ENCODE measurements at regions not wholly inside any gene's neighbourhood (a gene's known extent, or its start where the extent isn't known, plus 50 kb on each side); places are given as distances from the start of the nearest gene placed in this dataset.

DNA sequence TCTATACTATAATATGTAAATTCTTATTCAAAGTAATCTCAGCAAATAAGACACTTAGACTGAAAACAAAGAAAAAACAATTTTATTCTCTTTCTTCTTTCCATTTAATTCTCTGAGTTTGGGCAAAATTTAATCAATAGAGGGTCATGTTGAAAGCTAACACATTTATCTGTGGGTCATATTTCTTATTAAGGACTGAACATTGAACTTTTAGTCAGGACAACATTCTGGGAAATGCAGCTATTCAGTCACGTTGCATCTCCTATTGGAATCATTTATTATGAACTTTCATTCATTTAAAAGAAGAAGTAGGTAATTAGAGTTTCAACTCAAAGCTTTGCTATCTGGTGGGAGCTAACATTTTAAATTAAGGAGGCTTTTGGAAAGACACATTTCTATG, 372.5 kb downstream of the MAN2A1 start:
- no peaks in the 10 kb centered on the region for H3K27me3 ChIP-seq
- TF ChIP-seq EP300 (IDR thresholded peaks at IDR 0.05) (no peak), POLR2A (IDR thresholded peaks at IDR 0.05) (no peak)
- TF ChIP-seq, protein P1, sequence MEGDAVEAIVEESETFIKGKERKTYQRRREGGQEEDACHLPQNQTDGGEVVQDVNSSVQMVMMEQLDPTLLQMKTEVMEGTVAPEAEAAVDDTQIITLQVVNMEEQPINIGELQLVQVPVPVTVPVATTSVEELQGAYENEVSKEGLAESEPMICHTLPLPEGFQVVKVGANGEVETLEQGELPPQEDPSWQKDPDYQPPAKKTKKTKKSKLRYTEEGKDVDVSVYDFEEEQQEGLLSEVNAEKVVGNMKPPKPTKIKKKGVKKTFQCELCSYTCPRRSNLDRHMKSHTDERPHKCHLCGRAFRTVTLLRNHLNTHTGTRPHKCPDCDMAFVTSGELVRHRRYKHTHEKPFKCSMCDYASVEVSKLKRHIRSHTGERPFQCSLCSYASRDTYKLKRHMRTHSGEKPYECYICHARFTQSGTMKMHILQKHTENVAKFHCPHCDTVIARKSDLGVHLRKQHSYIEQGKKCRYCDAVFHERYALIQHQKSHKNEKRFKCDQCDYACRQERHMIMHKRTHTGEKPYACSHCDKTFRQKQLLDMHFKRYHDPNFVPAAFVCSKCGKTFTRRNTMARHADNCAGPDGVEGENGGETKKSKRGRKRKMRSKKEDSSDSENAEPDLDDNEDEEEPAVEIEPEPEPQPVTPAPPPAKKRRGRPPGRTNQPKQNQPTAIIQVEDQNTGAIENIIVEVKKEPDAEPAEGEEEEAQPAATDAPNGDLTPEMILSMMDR (IDR thresholded peaks at IDR 0.05) = no peak
- H3K36me3 ChIP-seq = no peaks in the 10 kb centered on the region
- 74% methylated on average over 1 of the region's 1 CpG for WGBS, 2 donors
- no peaks in the 10 kb centered on the region for H3K9me3 ChIP-seq
- DNase-seq (ENCODE audit: low spot score in 2 of 2) = no peak
- H3K27ac ChIP-seq = no peak overlapping the region
- H3K4me3 ChIP-seq = no peak overlapping the region
- H3K4me1 ChIP-seq = no peaks in the 10 kb centered on the region

DNA sequence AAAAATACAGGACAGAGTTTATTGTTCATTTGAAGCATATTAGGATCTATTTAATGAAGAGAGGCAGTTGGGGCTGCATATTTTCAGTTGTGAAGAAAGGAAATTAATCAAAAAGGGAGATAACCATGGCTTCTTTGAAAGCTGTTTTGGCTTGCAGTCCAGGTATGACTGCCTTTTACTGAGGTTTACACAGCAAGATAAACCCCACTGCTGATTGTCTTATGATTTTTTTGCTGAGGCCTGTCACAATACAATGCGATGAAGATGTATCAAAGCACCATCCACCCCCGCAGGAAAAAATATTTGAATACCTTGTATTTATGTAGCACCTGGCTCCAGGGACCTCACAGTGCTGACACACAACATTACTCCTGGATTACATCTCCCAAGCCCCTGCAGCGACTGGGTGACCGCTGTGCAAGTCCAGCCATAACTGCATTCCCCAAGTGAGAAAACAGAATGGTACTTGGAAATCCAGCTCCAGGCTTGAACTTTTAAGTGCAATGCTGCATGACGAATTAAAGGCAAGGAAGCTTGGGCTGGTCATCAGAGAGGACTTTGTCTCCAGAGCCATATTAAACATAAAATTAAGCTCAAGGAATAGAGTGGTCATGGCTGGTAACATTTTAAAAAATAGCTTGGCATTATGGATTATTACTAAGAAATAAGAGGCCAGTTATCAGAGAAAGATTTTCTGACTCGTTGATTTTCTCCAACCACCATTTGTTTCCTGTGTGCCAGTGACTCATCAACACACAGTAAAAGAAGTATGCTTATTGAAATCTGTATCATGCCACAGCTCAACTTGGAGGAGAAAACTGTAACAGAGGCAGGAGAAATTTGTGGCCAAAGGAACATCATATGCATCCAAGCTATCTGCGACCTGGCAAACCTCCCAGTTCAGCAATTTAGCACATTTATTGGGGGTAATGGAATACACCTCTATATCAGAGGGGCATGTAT, 374.2 kb downstream of the MAN2A1 start:
- no peaks in the 10 kb centered on the region for H3K36me3 ChIP-seq
- H3K27me3 ChIP-seq = no peaks in the 10 kb centered on the region
- H3K9me3 ChIP-seq = peaks cover 0 to 8% (median 0%) of the 10 kb centered on the region in 4 donors
- H3K4me1 ChIP-seq = no peaks in the 10 kb centered on the region
- no peak for DNase-seq (ENCODE audit: low spot score in 2 of 2)
- no peak overlapping the region for H3K27ac ChIP-seq
- TF ChIP-seq EP300 (IDR thresholded peaks at IDR 0.05) (no peak), POLR2A (IDR thresholded peaks at IDR 0.05) (no peak)
- TF ChIP-seq, protein P1 (IDR thresholded peaks at IDR 0.05) = no peak
- 75 to 81% methylated on average over 7 of the region's 7 CpGs for WGBS, 2 donors
- H3K4me3 ChIP-seq = no peak overlapping the region

DNA sequence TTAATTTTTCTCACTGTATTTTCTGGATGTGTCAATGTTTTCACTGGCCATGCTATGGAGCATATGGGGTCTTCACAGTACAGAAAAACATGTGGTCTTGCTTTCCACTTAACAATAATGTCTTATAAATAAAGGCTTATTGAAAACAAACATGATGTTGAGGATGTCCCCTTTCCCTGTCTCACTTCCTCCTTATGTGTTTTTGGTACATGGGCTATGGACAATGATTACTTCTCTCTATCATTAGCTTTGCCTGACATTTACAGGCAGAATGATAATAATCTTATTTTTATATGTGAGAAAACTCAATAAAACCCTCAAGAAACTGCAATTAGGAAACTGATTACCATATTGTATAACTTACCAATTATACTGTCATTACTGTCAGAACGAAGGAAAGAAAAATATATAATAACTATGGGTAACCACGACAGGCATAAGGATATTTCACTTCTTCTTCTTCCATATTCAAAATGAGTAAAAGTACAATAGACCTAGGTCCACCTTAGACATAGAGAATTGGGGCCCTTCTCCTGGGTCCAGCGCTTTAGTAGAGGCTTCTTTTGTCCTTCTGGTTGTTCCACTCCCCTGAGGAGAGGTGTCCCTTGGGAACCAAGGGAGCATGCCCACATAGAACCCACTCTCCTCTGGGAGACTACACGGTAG, 375.0 kb downstream of the MAN2A1 start:
- no peak overlapping the region for H3K4me3 ChIP-seq
- no peaks in the 10 kb centered on the region for H3K4me1 ChIP-seq
- WGBS, 2 donors = 61 to 87% methylated on average over 3 to 4 of the region's 4 CpGs
- DNase-seq (ENCODE audit: low spot score in 2 of 2) = no peak
- peaks cover 0 to 12% (median 0%) of the 10 kb centered on the region in 4 donors for H3K9me3 ChIP-seq
- H3K27ac ChIP-seq = no peak overlapping the region
- H3K27me3 ChIP-seq = no peaks in the 10 kb centered on the region
- H3K36me3 ChIP-seq = no peaks in the 10 kb centered on the region
- no peak for TF ChIP-seq POLR2A (IDR thresholded peaks at IDR 0.05)
- no peak for TF ChIP-seq EP300 (IDR thresholded peaks at IDR 0.05)
- TF ChIP-seq, protein P1 (IDR thresholded peaks at IDR 0.05) = no peak

DNA sequence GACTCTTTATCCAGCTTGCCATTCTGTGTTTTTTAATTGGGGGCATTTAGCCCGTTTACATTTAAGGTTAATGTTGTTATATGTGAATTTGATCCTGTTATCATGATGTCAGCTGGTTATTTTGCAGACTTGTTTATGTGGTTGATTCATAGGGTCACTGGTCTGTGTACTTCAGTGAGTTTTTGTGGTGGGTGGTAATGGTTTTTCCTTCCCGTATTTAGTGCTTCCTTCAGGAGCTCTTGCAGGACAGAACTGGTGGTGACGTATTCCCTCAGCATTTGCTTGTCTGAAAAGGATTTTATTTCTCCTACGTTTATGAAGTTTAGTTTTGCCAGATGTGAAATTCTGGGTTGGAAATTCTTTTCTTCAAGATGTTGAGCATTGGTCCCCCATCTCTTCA, 381.1 kb downstream of the MAN2A1 start:
- H3K9me3 ChIP-seq = peaks cover 0 to 34% (median 1%) of the 10 kb centered on the region in 4 donors
- WGBS, 2 donors = 69 to 71% methylated on average over 4 of the region's 4 CpGs
- no peaks in the 10 kb centered on the region for H3K27me3 ChIP-seq
- no peak overlapping the region for H3K4me3 ChIP-seq
- DNase-seq (ENCODE audit: low spot score in 2 of 2) = no peak
- no peaks in the 10 kb centered on the region for H3K36me3 ChIP-seq
- TF ChIP-seq EP300 (IDR thresholded peaks at IDR 0.05) (no peak), POLR2A (IDR thresholded peaks at IDR 0.05) (no peak)
- TF ChIP-seq, protein P1 (IDR thresholded peaks at IDR 0.05) = no peak
- no peak overlapping the region for H3K27ac ChIP-seq
- H3K4me1 ChIP-seq = no peaks in the 10 kb centered on the region

DNA sequence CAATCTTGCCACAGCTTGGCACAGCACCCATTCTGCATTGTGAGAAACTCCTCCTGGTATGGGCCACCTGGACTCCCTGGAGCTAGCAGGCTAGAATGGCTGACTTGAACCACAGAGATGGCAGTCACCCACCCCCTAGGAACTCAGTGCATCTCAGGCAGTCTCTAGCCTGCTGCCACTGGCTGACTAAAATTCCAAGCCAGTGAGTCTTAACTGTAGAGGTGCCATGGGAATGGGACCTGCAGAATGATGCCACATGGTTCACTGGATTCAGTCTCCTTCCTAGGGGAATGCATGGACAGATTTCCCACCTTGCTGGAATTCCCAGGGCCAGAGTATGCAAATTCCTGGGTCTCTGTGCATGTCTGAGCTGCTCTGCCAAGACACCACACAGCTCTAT, 382.9 kb downstream of the MAN2A1 start:
- H3K4me1 ChIP-seq = no peaks in the 10 kb centered on the region
- H3K27me3 ChIP-seq = no peaks in the 10 kb centered on the region
- H3K4me3 ChIP-seq = no peak overlapping the region
- no peak for DNase-seq (ENCODE audit: low spot score in 2 of 2)
- peaks cover 0 to 34% (median 1%) of the 10 kb centered on the region in 4 donors for H3K9me3 ChIP-seq
- H3K36me3 ChIP-seq = no peaks in the 10 kb centered on the region
- H3K27ac ChIP-seq = no peak overlapping the region
- TF ChIP-seq POLR2A (IDR thresholded peaks at IDR 0.05) (no peak), EP300 (IDR thresholded peaks at IDR 0.05) (no peak)
- TF ChIP-seq, protein P1 (IDR thresholded peaks at IDR 0.05) = no peak
